CD14-positive monocyte (primary cell): ENCODE measurements at regions not wholly inside any gene's neighbourhood (a gene's known extent, or its start where the extent isn't known, plus 50 kb on each side); places are given as distances from the start of the nearest gene placed in this dataset.

Source experiments
- DNase-seq, 3 donors: peaks; one replicate each; pipeline ENCODE4 v3.0.0-alpha.2; 2011 to 2022
- H2AFZ ChIP-seq: 2 replicates; pipeline ENCODE4 v1.6.0; 2012; ENCODE audit warnings: mild to moderate bottlenecking, low read depth, low read length, inconsistent platforms; ENCODE audit not compliant: insufficient read depth, poor library complexity, severe bottlenecking
- H3K27ac ChIP-seq, 2 donors: 1 replicate in 1 of 2; 2 replicates in 1 of 2; pipeline ENCODE4 v1.5.1; 2012 to 2013; ENCODE audit warnings: low read length in 2 of 2, control low read depth in 1 of 2, inconsistent platforms in 1 of 2, low read depth in 1 of 2, mild to moderate bottlenecking in 1 of 2
- H3K27me3 ChIP-seq, 2 donors: one replicate each; pipeline versions ENCODE4 v1.6.0 to v1.6.1; 2011 to 2013; ENCODE audit warnings: low read length in 2 of 2; ENCODE audit not compliant: control insufficient read depth in 2 of 2, insufficient read depth in 2 of 2
- H3K36me3 ChIP-seq, 2 donors: replicated peaks in 1 of 2; 1 replicate in 1 of 2; 2 replicates in 1 of 2; pipeline versions ENCODE4 v1.5.1 to v1.6.1; 2012 to 2013; ENCODE audit warnings: low read length in 2 of 2, control low read depth in 1 of 2, inconsistent platforms in 1 of 2, mild to moderate bottlenecking in 1 of 2; ENCODE audit not compliant: insufficient read depth in 2 of 2, control insufficient read depth in 1 of 2
- H3K4me1 ChIP-seq, 2 donors: 1 replicate in 1 of 2; 2 replicates in 1 of 2; pipeline versions ENCODE4 v1.5.1 to v1.6.1; 2012 to 2013; ENCODE audit warnings: low read length in 2 of 2, control low read depth in 1 of 2, inconsistent platforms in 1 of 2, mild to moderate bottlenecking in 1 of 2, moderate library complexity in 1 of 2; ENCODE audit not compliant: insufficient read depth in 2 of 2, control insufficient read depth in 1 of 2
- H3K4me2 ChIP-seq: replicated peaks from 2 replicates; pipeline ENCODE3; 2012; ENCODE audit warnings: low read length, moderate library complexity, mild to moderate bottlenecking; ENCODE audit not compliant: poor library complexity, severe bottlenecking; ENCODE audit errors: extremely low read depth
- H3K4me3 ChIP-seq, 3 experiments: fragments of 200-600 bp in 1 of 3; sonication (generic) in 1 of 3; replicated peaks in 1 of 3; 1 replicate in 2 of 3; 2 replicates in 1 of 3; pipeline ENCODE4 v1.5.1; 2011 to 2013; ENCODE audit warnings: low read length in 3 of 3, mild to moderate bottlenecking in 3 of 3, control low read depth in 2 of 3, low read depth in 2 of 3, inconsistent platforms in 1 of 3, moderate library complexity in 1 of 3
- H3K79me2 ChIP-seq: 2 replicates; pipeline ENCODE4 v1.6.0; 2012; ENCODE audit warnings: mild to moderate bottlenecking, control low read depth, inconsistent platforms, low read length, moderate library complexity; ENCODE audit not compliant: insufficient read depth
- H3K9ac ChIP-seq: 2 replicates; pipeline ENCODE4 v1.6.0; 2017; ENCODE audit warnings: low read length, mild to moderate bottlenecking; ENCODE audit not compliant: insufficient read depth, poor library complexity, severe bottlenecking
- H3K9me3 ChIP-seq, 2 donors: replicated peaks in 1 of 2; 1 replicate in 1 of 2; 2 replicates in 1 of 2; pipeline versions ENCODE4 v1.5.1 to v1.6.1; 2012 to 2013; ENCODE audit warnings: low read length in 2 of 2, control low read depth in 1 of 2; ENCODE audit not compliant: control insufficient read depth in 1 of 2, insufficient read depth in 1 of 2
- H4K20me1 ChIP-seq: 2 replicates; pipeline ENCODE4 v1.6.0; 2012; ENCODE audit warnings: mild to moderate bottlenecking, low read length, control low read depth, moderate library complexity; ENCODE audit not compliant: insufficient read depth
- H3K27ac Mint-ChIP-seq, 7 donors: one replicate each; pipeline ENCODE4 v1.8.0; 2020; ENCODE audit warnings: mild to moderate bottlenecking in 7 of 7, mixed read lengths in 7 of 7, moderate library complexity in 6 of 7, inconsistent platforms in 2 of 7
- H3K27me3 Mint-ChIP-seq, 3 donors: one replicate each; pipeline ENCODE4 v1.8.0; 2021 to 2022; ENCODE audit warnings: low read depth in 3 of 3, mild to moderate bottlenecking in 3 of 3, mixed read lengths in 3 of 3, moderate library complexity in 3 of 3, inconsistent platforms in 1 of 3
- H3K36me3 Mint-ChIP-seq, 2 donors: one replicate each; pipeline ENCODE4 v1.8.0; 2020; ENCODE audit warnings: mixed read lengths in 2 of 2, inconsistent platforms in 1 of 2, mild to moderate bottlenecking in 1 of 2
- H3K4me1 Mint-ChIP-seq: one replicate; pipeline ENCODE4 v1.8.0; 2020; ENCODE audit warnings: mild to moderate bottlenecking, mixed read lengths
- H3K4me3 Mint-ChIP-seq, 2 donors: one replicate each; pipeline ENCODE4 v1.8.0; 2020; ENCODE audit warnings: mild to moderate bottlenecking in 2 of 2, mixed read lengths in 2 of 2, moderate library complexity in 1 of 2
- H3K9me3 Mint-ChIP-seq, 7 donors: one replicate each; pipeline ENCODE4 v1.8.0; 2020 to 2022; ENCODE audit warnings: mixed read lengths in 7 of 7, mild to moderate bottlenecking in 6 of 7, moderate library complexity in 6 of 7, inconsistent platforms in 2 of 7
- CTCF ChIP-seq: fragments of 200-600 bp; IDR thresholded peaks from one replicate; pipeline ENCODE4 v1.8.0; 2022; ENCODE audit warnings: antibody characterized with exemption, mild to moderate bottlenecking
- WGBS: methylation state at CpG from one replicate; pipeline ENCODE4 v1.1.5; 2013; ENCODE audit warnings: missing lambda C conversion rate; ENCODE audit not compliant: insufficient coverage; 5-methylcytosine and 5-hydroxymethylcytosine counted together
- intact Hi-C, 2 donors: fragments of 100-400 bp; cut with micrococcal nuclease; formaldehyde crosslinking; loops; one replicate each; pipeline versions ENCODE4 v1.15.0 to v1.15.1; 2023

GRCh38 chr3:23076437-23076836 lies 126.7 kb upstream of the UBE2E2 start:
- peaks cover 35% of the 10 kb centered on the region for H3K4me1 Mint-ChIP-seq
- WGBS: 17% methylated on average over 1 of the region's 2 CpGs
- H3K4me3 ChIP-seq: no peak overlapping the region
- no peaks in the 10 kb centered on the region for H3K36me3 Mint-ChIP-seq
- no peaks in the 10 kb centered on the region for H3K27me3 ChIP-seq
- no peak for DNase-seq
- H3K27ac ChIP-seq: no peak overlapping the region
- no peaks in the 10 kb centered on the region for H3K36me3 ChIP-seq
- H3K9ac ChIP-seq: no peak overlapping the region
- no peak overlapping the region for H3K4me2 ChIP-seq
- H3K27me3 Mint-ChIP-seq: peaks cover 0 to 3% (median 2%) of the 10 kb centered on the region in 3 donors
- H2AFZ ChIP-seq: no peak overlapping the region
- no peak overlapping the region for H3K4me3 Mint-ChIP-seq
- no peaks in the 10 kb centered on the region for H3K79me2 ChIP-seq
- no peaks in the 10 kb centered on the region for H3K9me3 ChIP-seq
- H3K27ac Mint-ChIP-seq: no peak overlapping the region
- no peak for TF ChIP-seq CTCF
- H3K9me3 Mint-ChIP-seq: no peaks in the 10 kb centered on the region
- intact Hi-C loops: no loop called here
- H3K4me1 ChIP-seq: peaks cover 20 to 29% of the 10 kb centered on the region in 2 donors
- H4K20me1 ChIP-seq: no peaks in the 10 kb centered on the region

- no peaks in the 10 kb centered on the region for H3K79me2 ChIP-seq
- no peaks in the 10 kb centered on the region for H3K9me3 ChIP-seq
- H4K20me1 ChIP-seq: no peaks in the 10 kb centered on the region
- Mint-ChIP-seq H3K4me1 (peaks cover 28% of the 10 kb centered on the region), H3K9me3 (no peaks in the 10 kb centered on the region), H3K27ac (peak overlapping the region in 2 of 7 donors; percentile 14 to 63), H3K36me3 (no peaks in the 10 kb centered on the region), H3K27me3 (peaks cover 0 to 2% (median 2%) of the 10 kb centered on the region in 3 donors), H3K4me3 (no peak overlapping the region)
- intact Hi-C loops: no loop called here
- H3K4me3 ChIP-seq: no peak overlapping the region
- H3K36me3 ChIP-seq: no peaks in the 10 kb centered on the region
- H3K27me3 ChIP-seq: no peaks in the 10 kb centered on the region
- H3K4me1 ChIP-seq: peaks cover 13 to 22% of the 10 kb centered on the region in 2 donors
- TF ChIP-seq CTCF: no peak
- no peak overlapping the region for H2AFZ ChIP-seq
- no peak for DNase-seq
- H3K4me2 ChIP-seq: no peak overlapping the region
- H3K9ac ChIP-seq: no peak overlapping the region
- 84% methylated on average over 3 of the region's 4 CpGs for WGBS
- H3K27ac ChIP-seq: no peak overlapping the region
Measured at GRCh38 chr3:23077126-23077525, 126.0 kb upstream of the UBE2E2 start.
